ENCODE measurements at regions not wholly inside any gene's neighbourhood (a gene's known extent, or its start where the extent isn't known, plus 50 kb on each side); places are given as distances from the start of the nearest gene placed in this dataset.

DNA sequence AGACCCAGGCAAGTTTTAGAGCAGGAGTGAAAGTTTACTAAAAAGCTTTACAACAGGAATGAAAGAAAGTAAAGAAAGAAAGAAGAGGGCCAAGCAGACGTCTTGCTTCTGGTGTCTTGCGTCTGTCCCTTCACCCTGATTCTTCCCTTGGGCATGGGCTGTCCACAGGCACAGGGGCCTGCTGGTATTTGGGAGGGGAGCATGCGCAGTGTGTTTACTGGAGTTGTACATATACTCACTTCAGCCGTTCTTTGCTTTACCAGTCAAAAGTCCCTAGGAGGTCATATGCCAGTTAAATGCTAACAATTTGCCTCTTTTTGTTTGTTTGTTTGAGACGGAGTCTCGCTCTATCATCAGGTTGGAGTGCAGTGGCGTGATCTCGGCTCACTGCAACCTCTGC, 875.9 kb downstream of the REEP3 start:
- TF ChIP-seq ZNF70 (CRISPR knock-in tag; IDR thresholded peaks at IDR 0.05): no peak
- no peak for TF ChIP-seq TCF4 (CRISPR knock-in tag; IDR thresholded peaks at IDR 0.05; ENCODE audit: borderline replicate concordance)
- no peak for TF ChIP-seq ARNTL (CRISPR knock-in tag; IDR thresholded peaks at IDR 0.05; ENCODE audit: borderline replicate concordance, low read depth)
- no peak for TF ChIP-seq ESRRG (CRISPR knock-in tag; IDR thresholded peaks at IDR 0.05)
- no peak for TF ChIP-seq TOX (CRISPR knock-in tag; IDR thresholded peaks at IDR 0.05; ENCODE audit: borderline replicate concordance)
- no peak for TF ChIP-seq CSDC2 (CRISPR knock-in tag; IDR thresholded peaks at IDR 0.05)
- TF ChIP-seq ZFP3 (CRISPR knock-in tag; IDR thresholded peaks at IDR 0.05): no peak
- no peak for TF ChIP-seq ZNF8 (CRISPR knock-in tag; IDR thresholded peaks at IDR 0.05)
- TF ChIP-seq GLIS3 (CRISPR knock-in tag; IDR thresholded peaks at IDR 0.05): no peak
- no peak for TF ChIP-seq CSRNP3 (CRISPR knock-in tag; IDR thresholded peaks at IDR 0.05)
- no peak for TF ChIP-seq OSR1 (CRISPR knock-in tag; IDR thresholded peaks at IDR 0.05)
- no peak for TF ChIP-seq ISL1 (CRISPR knock-in tag; IDR thresholded peaks at IDR 0.05)
- TF ChIP-seq, protein P1, sequence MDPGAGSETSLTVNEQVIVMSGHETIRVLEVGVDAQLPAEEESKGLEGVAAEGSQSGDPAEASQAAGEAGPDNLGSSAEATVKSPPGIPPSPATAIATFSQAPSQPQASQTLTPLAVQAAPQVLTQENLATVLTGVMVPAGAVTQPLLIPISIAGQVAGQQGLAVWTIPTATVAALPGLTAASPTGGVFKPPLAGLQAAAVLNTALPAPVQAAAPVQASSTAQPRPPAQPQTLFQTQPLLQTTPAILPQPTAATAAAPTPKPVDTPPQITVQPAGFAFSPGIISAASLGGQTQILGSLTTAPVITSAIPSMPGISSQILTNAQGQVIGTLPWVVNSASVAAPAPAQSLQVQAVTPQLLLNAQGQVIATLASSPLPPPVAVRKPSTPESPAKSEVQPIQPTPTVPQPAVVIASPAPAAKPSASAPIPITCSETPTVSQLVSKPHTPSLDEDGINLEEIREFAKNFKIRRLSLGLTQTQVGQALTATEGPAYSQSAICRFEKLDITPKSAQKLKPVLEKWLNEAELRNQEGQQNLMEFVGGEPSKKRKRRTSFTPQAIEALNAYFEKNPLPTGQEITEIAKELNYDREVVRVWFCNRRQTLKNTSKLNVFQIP (CRISPR knock-in tag; IDR thresholded peaks at IDR 0.05; ENCODE audit: borderline replicate concordance, low read depth): no peak
- TF ChIP-seq, protein P2, sequence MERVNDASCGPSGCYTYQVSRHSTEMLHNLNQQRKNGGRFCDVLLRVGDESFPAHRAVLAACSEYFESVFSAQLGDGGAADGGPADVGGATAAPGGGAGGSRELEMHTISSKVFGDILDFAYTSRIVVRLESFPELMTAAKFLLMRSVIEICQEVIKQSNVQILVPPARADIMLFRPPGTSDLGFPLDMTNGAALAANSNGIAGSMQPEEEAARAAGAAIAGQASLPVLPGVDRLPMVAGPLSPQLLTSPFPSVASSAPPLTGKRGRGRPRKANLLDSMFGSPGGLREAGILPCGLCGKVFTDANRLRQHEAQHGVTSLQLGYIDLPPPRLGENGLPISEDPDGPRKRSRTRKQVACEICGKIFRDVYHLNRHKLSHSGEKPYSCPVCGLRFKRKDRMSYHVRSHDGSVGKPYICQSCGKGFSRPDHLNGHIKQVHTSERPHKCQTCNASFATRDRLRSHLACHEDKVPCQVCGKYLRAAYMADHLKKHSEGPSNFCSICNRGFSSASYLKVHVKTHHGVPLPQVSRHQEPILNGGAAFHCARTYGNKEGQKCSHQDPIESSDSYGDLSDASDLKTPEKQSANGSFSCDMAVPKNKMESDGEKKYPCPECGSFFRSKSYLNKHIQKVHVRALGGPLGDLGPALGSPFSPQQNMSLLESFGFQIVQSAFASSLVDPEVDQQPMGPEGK (CRISPR knock-in tag; IDR thresholded peaks at IDR 0.05; ENCODE audit: borderline replicate concordance): no peak
- TF ChIP-seq SNAI2 (CRISPR knock-in tag; IDR thresholded peaks at IDR 0.05): no peak
- TF ChIP-seq ZFP30 (CRISPR knock-in tag; IDR thresholded peaks at IDR 0.05): no peak
- no peak for TF ChIP-seq PPARA (CRISPR knock-in tag; IDR thresholded peaks at IDR 0.05; ENCODE audit: borderline replicate concordance)
- ATAC-seq: no peak

DNA sequence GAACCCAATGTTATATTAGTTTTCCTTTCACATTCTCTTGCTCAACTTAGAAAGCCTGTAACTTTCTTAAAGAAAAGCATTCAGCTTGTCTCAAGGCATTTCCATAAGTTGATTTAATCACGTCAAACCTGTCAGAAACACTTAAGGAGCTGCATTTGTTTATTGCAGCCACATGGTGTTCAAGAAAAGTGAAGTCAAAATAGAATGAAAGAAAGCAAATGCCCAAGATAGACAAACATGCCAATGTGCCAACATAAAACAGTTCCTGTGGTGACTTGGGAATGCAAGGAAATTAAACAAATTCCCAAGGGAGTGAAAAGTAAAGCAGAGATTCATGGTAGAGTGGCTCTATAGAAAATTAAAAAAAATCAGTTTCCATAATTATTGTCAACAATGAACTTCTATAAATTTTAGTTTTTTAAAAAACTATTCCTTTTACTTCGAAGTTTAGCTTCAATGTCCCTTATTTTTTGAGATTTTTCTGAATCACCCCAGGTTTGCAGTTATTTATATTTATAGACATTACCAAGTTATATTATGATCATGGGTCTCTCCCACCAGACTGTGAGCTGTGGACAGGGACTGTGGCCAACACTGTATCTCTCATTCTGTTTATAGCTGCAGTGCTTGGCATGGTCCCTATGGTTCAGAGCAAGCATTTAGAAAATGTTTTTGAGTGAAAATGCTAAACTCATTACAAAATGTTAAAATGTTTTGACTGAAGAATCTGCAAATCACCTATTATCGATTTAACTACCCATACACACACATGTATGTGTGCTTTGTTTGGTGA, 887.4 kb downstream of the REEP3 start:
- no peak for ATAC-seq

GRCh38 chr10:64409349-64409748, 888.1 kb downstream of the REEP3 start:
- TF ChIP-seq SNAI2 (CRISPR knock-in tag; IDR thresholded peaks at IDR 0.05) (no peak), ESRRG (CRISPR knock-in tag; IDR thresholded peaks at IDR 0.05) (no peak), RARB (CRISPR knock-in tag; IDR thresholded peaks at IDR 0.05) (no peak), ZNF8 (CRISPR knock-in tag; IDR thresholded peaks at IDR 0.05) (no peak)
- TF ChIP-seq, protein P3, sequence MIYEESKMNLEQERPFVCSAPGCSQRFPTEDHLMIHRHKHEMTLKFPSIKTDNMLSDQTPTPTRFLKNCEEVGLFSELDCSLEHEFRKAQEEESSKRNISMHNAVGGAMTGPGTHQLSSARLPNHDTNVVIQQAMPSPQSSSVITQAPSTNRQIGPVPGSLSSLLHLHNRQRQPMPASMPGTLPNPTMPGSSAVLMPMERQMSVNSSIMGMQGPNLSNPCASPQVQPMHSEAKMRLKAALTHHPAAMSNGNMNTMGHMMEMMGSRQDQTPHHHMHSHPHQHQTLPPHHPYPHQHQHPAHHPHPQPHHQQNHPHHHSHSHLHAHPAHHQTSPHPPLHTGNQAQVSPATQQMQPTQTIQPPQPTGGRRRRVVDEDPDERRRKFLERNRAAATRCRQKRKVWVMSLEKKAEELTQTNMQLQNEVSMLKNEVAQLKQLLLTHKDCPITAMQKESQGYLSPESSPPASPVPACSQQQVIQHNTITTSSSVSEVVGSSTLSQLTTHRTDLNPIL (CRISPR knock-in tag; IDR thresholded peaks at IDR 0.05; ENCODE audit: low read depth): no peak
- ATAC-seq: no peak

More for the DNA sequence above, 887.4 kb downstream of the REEP3 start:
- TF ChIP-seq CSRNP3 (CRISPR knock-in tag; IDR thresholded peaks at IDR 0.05) (no peak), ISL1 (CRISPR knock-in tag; IDR thresholded peaks at IDR 0.05) (peak; percentile 68)

DNA sequence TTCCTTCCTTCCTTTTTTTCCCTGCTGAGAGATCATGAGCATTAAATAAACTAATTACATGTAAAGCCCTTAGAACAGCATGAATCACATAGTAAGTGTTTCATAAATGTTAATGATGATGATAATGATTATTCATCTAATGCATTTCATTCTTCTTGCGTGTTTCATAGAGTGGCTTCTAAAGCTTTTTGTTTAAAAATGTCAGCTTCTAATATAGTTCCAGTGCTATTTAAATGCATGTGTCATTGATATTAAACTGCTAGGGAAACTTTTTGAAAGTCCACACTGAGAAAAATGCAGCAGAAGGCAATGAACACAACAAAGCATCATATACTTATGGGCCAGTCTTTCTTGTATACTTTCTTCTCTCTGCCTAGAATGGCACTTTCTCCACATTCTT, 894.8 kb downstream of the REEP3 start:
- no peak for TF ChIP-seq ISL1 (CRISPR knock-in tag; IDR thresholded peaks at IDR 0.05)
- no peak for TF ChIP-seq PPARA (CRISPR knock-in tag; IDR thresholded peaks at IDR 0.05; ENCODE audit: borderline replicate concordance)
- no peak for ATAC-seq
